Breast epithelium (tissue), 3 donors: ENCODE measurements at regions not wholly inside any gene's neighbourhood (a gene's known extent, or its start where the extent isn't known, plus 50 kb on each side); places are given as distances from the start of the nearest gene placed in this dataset.

ENCODE experiments used
- CTCF ChIP-seq, 3 donors: fragments of 450-650 bp; IDR thresholded peaks; one replicate each; pipeline ENCODE4 v1.5.1; 2016 to 2017; ENCODE audit warnings: antibody characterized with exemption in 3 of 3, mild to moderate bottlenecking in 3 of 3, moderate library complexity in 3 of 3
- POLR2A ChIP-seq: fragments of 450-650 bp; IDR thresholded peaks from one replicate; pipeline ENCODE4 v1.6.1; 2016; ENCODE audit warnings: antibody characterized with exemption, mild to moderate bottlenecking, moderate library complexity
- POLR2AphosphoS5 ChIP-seq, 3 donors: sonication (generic); formaldehyde crosslinking; IDR thresholded peaks; one replicate each; pipeline ENCODE4 v1.6.1; 2017; ENCODE audit warnings: antibody characterized with exemption in 3 of 3

GRCh38 chr4:3870567-3870962 is 104.4 kb downstream of the ADRA2C start:
- TF ChIP-seq POLR2A, result no peak
- no peak for TF ChIP-seq CTCF (IDR thresholded peaks at IDR 0.05)
- TF ChIP-seq POLR2AphosphoS5 (IDR thresholded peaks at IDR 0.05), result no peak
